Neural progenitor cell (in vitro differentiated cells): ENCODE measurements at regions not wholly inside any gene's neighbourhood (a gene's known extent, or its start where the extent isn't known, plus 50 kb on each side); places are given as distances from the start of the nearest gene placed in this dataset.

ENCODE experiments used
- DNase-seq: peaks from one replicate; pipeline ENCODE4 v3.0.0-alpha.2; 2016; ENCODE audit warnings: low spot score
- H2AFZ ChIP-seq: fragments of 200-600 bp; sonication (generic); replicated peaks from 2 replicates; pipeline ENCODE4 v1.6.1; 2016; ENCODE audit warnings: antibody characterized with exemption
- H3F3A ChIP-seq: fragments of 200-600 bp; sonication (generic); 2 replicates; pipeline ENCODE4 v1.6.1; 2016; ENCODE audit warnings: antibody characterized with exemption, low read depth
- H3K27ac ChIP-seq: fragments of 200-600 bp; sonication (generic); 2 replicates; pipeline ENCODE4 v1.5.1; 2016; ENCODE audit warnings: mild to moderate bottlenecking
- H3K27me3 ChIP-seq: fragments of 200-600 bp; sonication (generic); 2 replicates; pipeline ENCODE4 v1.6.1; 2016; ENCODE audit warnings: mild to moderate bottlenecking, moderate library complexity
- H3K36me3 ChIP-seq: fragments of 200-600 bp; sonication (generic); 2 replicates; pipeline ENCODE4 v1.5.1; 2016
- H3K4me1 ChIP-seq: fragments of 200-600 bp; sonication (generic); 2 replicates; pipeline ENCODE4 v1.6.1; 2016; ENCODE audit warnings: mixed run types
- H3K4me2 ChIP-seq: fragments of 200-600 bp; sonication (generic); 2 replicates; pipeline ENCODE4 v1.6.1; 2016
- H3K4me3 ChIP-seq: fragments of 200-600 bp; sonication (generic); 2 replicates; pipeline ENCODE4 v1.5.1; 2016
- H3K79me2 ChIP-seq: fragments of 200-600 bp; sonication (generic); 2 replicates; pipeline ENCODE4 v1.6.1; 2016; ENCODE audit warnings: low read depth
- H3K9ac ChIP-seq: fragments of 200-600 bp; sonication (generic); 2 replicates; pipeline ENCODE4 v1.6.1; 2016
- H3K9me3 ChIP-seq: fragments of 200-600 bp; sonication (generic); 2 replicates; pipeline ENCODE4 v1.5.1; 2016; ENCODE audit warnings: low read depth
- H4K20me1 ChIP-seq: fragments of 200-600 bp; sonication (generic); 2 replicates; pipeline ENCODE4 v1.6.1; 2016; ENCODE audit warnings: low read depth
- H3K27ac Mint-ChIP-seq: 3 replicates; pipeline ENCODE4 v1.8.0; 2021; ENCODE audit warnings: mixed read lengths
- H3K27me3 Mint-ChIP-seq: 2 replicates; pipeline ENCODE4 v1.8.0; 2022; ENCODE audit warnings: low read depth, mild to moderate bottlenecking, inconsistent platforms, moderate library complexity, mixed read lengths; ENCODE audit not compliant: insufficient read depth
- H3K36me3 Mint-ChIP-seq: 3 replicates; pipeline ENCODE4 v1.8.0; 2021; ENCODE audit warnings: mixed read lengths
- H3K4me1 Mint-ChIP-seq: 3 replicates; pipeline ENCODE4 v1.8.0; 2021; ENCODE audit warnings: mixed read lengths
- H3K4me3 Mint-ChIP-seq: 3 replicates; pipeline ENCODE4 v1.8.0; 2021; ENCODE audit warnings: mild to moderate bottlenecking, moderate library complexity, mixed read lengths
- H3K9me3 Mint-ChIP-seq: 3 replicates; pipeline ENCODE4 v1.8.0; 2020; ENCODE audit warnings: mixed read lengths
- EZH2 ChIP-seq: fragments of 200-600 bp; sonication (generic); IDR thresholded peaks from 2 replicates; pipeline ENCODE4 v1.6.1; 2017; ENCODE audit warnings: antibody characterized with exemption, mild to moderate bottlenecking, moderate library complexity
- EZH2phosphoT487 ChIP-seq: fragments of 200-600 bp; sonication (generic); IDR thresholded peaks from 2 replicates; pipeline ENCODE4 v1.6.1; 2017; ENCODE audit warnings: antibody characterized with exemption
- TF ChIP-seq, protein P1 (sequence below): fragments of 200-600 bp; sonication (generic); IDR thresholded peaks from 2 replicates; pipeline ENCODE4 v1.5.1; 2017; ENCODE audit warnings: antibody characterized with exemption, mild to moderate bottlenecking

DNA sequence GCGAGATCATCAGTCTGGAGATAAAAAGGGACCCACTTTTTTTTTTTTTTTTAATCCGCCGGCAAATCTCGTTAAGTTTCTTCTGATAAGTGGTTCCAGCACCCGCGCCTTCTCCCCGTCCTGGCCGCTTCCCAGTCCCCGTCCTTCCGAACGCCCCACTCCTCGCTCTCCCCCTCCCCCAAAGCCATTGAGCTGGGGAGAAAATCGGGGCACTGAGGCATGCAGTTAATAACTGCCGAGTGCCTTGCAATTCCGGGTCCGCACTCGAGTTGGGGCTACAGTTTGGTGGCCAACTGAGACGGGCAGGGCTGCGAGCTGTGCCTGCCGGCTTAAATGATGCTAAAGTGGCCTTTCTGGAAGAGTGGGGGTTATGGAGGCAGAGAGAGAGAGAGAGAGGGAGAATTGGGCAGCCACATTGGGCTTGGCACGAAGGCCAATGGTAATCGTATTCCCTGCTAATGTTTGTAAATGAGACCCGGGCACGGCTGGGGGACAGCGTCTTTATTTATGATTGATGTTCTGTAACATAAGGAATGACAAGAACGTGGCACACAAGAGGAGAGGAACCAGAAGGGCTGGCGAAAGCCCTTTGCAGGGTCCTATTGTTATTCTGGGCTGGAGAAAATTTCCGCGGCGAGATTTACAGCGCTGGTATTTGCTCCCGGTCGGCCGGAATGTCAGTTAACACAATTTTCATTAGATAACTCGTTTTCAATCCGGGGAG lies 115.4 kb upstream of the MYL2 start:
- Mint-ChIP-seq H3K27ac (no peak overlapping the region), H3K9me3 (no peaks in the 10 kb centered on the region), H3K4me3 (peak overlapping the region; percentile 91), H3K4me1 (peaks cover 24% of the 10 kb centered on the region), H3K27me3 (peaks cover 19% of the 10 kb centered on the region), H3K36me3 (peaks cover 3% of the 10 kb centered on the region)
- H4K20me1 ChIP-seq: peaks cover 30% of the 10 kb centered on the region
- H3K27me3 ChIP-seq: peaks cover 50% of the 10 kb centered on the region
- no peak overlapping the region for H3K27ac ChIP-seq
- peaks cover 19% of the 10 kb centered on the region for H3F3A ChIP-seq
- H3K4me3 ChIP-seq: peak overlapping the region; percentile 98
- peak overlapping the region; percentile 100 for H3K4me2 ChIP-seq
- H3K79me2 ChIP-seq: peaks cover 8% of the 10 kb centered on the region
- H2AFZ ChIP-seq: no peak overlapping the region
- H3K36me3 ChIP-seq: no peaks in the 10 kb centered on the region
- peak; percentile 73 for DNase-seq
- no peak overlapping the region for H3K9ac ChIP-seq
- H3K9me3 ChIP-seq: no peaks in the 10 kb centered on the region
- TF ChIP-seq EZH2phosphoT487 (peak; percentile 6), EZH2 (peak; percentile 88)
- TF ChIP-seq, protein P1, sequence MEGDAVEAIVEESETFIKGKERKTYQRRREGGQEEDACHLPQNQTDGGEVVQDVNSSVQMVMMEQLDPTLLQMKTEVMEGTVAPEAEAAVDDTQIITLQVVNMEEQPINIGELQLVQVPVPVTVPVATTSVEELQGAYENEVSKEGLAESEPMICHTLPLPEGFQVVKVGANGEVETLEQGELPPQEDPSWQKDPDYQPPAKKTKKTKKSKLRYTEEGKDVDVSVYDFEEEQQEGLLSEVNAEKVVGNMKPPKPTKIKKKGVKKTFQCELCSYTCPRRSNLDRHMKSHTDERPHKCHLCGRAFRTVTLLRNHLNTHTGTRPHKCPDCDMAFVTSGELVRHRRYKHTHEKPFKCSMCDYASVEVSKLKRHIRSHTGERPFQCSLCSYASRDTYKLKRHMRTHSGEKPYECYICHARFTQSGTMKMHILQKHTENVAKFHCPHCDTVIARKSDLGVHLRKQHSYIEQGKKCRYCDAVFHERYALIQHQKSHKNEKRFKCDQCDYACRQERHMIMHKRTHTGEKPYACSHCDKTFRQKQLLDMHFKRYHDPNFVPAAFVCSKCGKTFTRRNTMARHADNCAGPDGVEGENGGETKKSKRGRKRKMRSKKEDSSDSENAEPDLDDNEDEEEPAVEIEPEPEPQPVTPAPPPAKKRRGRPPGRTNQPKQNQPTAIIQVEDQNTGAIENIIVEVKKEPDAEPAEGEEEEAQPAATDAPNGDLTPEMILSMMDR: no peak
- H3K4me1 ChIP-seq: peaks cover 30% of the 10 kb centered on the region

- peaks cover 30% of the 10 kb centered on the region for H4K20me1 ChIP-seq
- no peak overlapping the region for H3K27ac ChIP-seq
- Mint-ChIP-seq H3K27me3 (peaks cover 19% of the 10 kb centered on the region), H3K36me3 (peaks cover 3% of the 10 kb centered on the region), H3K4me1 (peaks cover 31% of the 10 kb centered on the region), H3K27ac (no peak overlapping the region), H3K4me3 (peak overlapping the region; percentile 91), H3K9me3 (no peaks in the 10 kb centered on the region)
- peak overlapping the region; percentile 77 for H2AFZ ChIP-seq
- peaks cover 35% of the 10 kb centered on the region for H3K4me1 ChIP-seq
- no peak overlapping the region for H3K9ac ChIP-seq
- peaks cover 50% of the 10 kb centered on the region for H3K27me3 ChIP-seq
- H3K4me2 ChIP-seq: peak overlapping the region; percentile 100
- peak; percentile 13 for DNase-seq
- peaks cover 19% of the 10 kb centered on the region for H3F3A ChIP-seq
- H3K79me2 ChIP-seq: peaks cover 8% of the 10 kb centered on the region
- no peaks in the 10 kb centered on the region for H3K36me3 ChIP-seq
- H3K4me3 ChIP-seq: peak overlapping the region; percentile 98
- no peaks in the 10 kb centered on the region for H3K9me3 ChIP-seq
- TF ChIP-seq, protein P1: no peak
- TF ChIP-seq EZH2phosphoT487: no peak
- TF ChIP-seq EZH2: peak; percentile 93
Observed at GRCh38 chr12:111034886-111035577, 114.7 kb upstream of the MYL2 start.

- Histone ChIP-seq H2AFZ (peak within 1 kb of the TSS; percentile 87), H3K9ac (no peak within 1 kb of the TSS), H3K79me2 (peaks cover 8% of the 10 kb centered on the region), H3K27me3 (peaks cover 50% of the 10 kb centered on the region), H3K4me2 (peak within 1 kb of the TSS; percentile 100), H3K9me3 (no peaks in the 10 kb centered on the region), H3F3A (peaks cover 19% of the 10 kb centered on the region), H3K4me1 (peaks cover 38% of the 10 kb centered on the region), H3K4me3 (peak within 1 kb of the TSS; percentile 98), H3K36me3 (no peaks in the 10 kb centered on the region), H4K20me1 (peaks cover 30% of the 10 kb centered on the region), H3K27ac (no peak within 1 kb of the TSS)
- TF ChIP-seq EZH2 (no peak), EZH2phosphoT487 (no peak)
- TF ChIP-seq, protein P1: no peak
- Mint-ChIP-seq H3K36me3 (peaks cover 3% of the 10 kb centered on the region), H3K4me3 (peak within 1 kb of the TSS; percentile 91), H3K27ac (no peak within 1 kb of the TSS), H3K4me1 (peaks cover 36% of the 10 kb centered on the region), H3K27me3 (peaks cover 16% of the 10 kb centered on the region), H3K9me3 (no peaks in the 10 kb centered on the region)
- DNase-seq: peak; percentile 72
Observed at GRCh38 chr12:111034083-111034885, 113.9 kb upstream of the MYL2 start, which contains the start of gene CUX2. Gene CUX2 (plus strand): TSS chr12:111034165.
